ENCODE measurements at regions not wholly inside any gene's neighbourhood (a gene's known extent, or its start where the extent isn't known, plus 50 kb on each side); places are given as distances from the start of the nearest gene placed in this dataset.

- no peak for DNase-seq (ENCODE audit: low spot score)
- intact Hi-C loops (cut with DNase I) = no loop called here
Measured at GRCh38 chr2:2805263-2805662, 474.2 kb upstream of the MYT1L start.

GRCh38 chr2:2804528-2804927 is 473.5 kb upstream of the MYT1L start:
- intact Hi-C loops (cut with DNase I) = no loop called here
- DNase-seq (ENCODE audit: low spot score) = no peak

GRCh38 chr2:2801458-2801857 is 470.4 kb upstream of the MYT1L start:
- no peak for DNase-seq (ENCODE audit: low spot score)
- intact Hi-C loops (cut with DNase I) = no loop called here

GRCh38 chr2:2800697-2801096 is 469.6 kb upstream of the MYT1L start:
- no peak for DNase-seq (ENCODE audit: low spot score)
- intact Hi-C loops (cut with DNase I) = no loop called here

- DNase-seq (ENCODE audit: low spot score) = no peak
- intact Hi-C loops (cut with DNase I) = no loop called here
Measured at GRCh38 chr2:2800001-2800400, 468.9 kb upstream of the MYT1L start.

GRCh38 chr2:2799151-2799697 is 468.1 kb upstream of the MYT1L start:
- intact Hi-C loops (cut with DNase I) = no loop called here
- no peak for DNase-seq (ENCODE audit: low spot score)

GRCh38 chr2:2798337-2798736 is 467.3 kb upstream of the MYT1L start:
- no peak for DNase-seq (ENCODE audit: low spot score)
- intact Hi-C loops (cut with DNase I) = no loop called here

GRCh38 chr2:2797797-2798196 is 466.7 kb upstream of the MYT1L start:
- intact Hi-C loops (cut with DNase I) = no loop called here
- DNase-seq (ENCODE audit: low spot score) = no peak

- intact Hi-C loops (cut with DNase I) = no loop called here
- DNase-seq (ENCODE audit: low spot score) = no peak
Measured at GRCh38 chr2:2796207-2796606, 465.1 kb upstream of the MYT1L start.

GRCh38 chr2:2795438-2796091 is 464.5 kb upstream of the MYT1L start:
- no peak for DNase-seq (ENCODE audit: low spot score)
- intact Hi-C loops (cut with DNase I) = no loop called here

- peak; percentile 68 for DNase-seq (ENCODE audit: low spot score)
- intact Hi-C loops (cut with DNase I) = no loop called here
Measured at GRCh38 chr2:2793925-2794560, 463.0 kb upstream of the MYT1L start.

- intact Hi-C loops (cut with DNase I) = no loop called here
- DNase-seq (ENCODE audit: low spot score) = no peak
Measured at GRCh38 chr2:2793514-2793913, 462.4 kb upstream of the MYT1L start.

GRCh38 chr2:2791606-2792005 is 460.5 kb upstream of the MYT1L start:
- intact Hi-C loops (cut with DNase I) = no loop called here
- DNase-seq (ENCODE audit: low spot score) = no peak

GRCh38 chr2:2791031-2791430 is 460.0 kb upstream of the MYT1L start:
- DNase-seq (ENCODE audit: low spot score) = no peak
- intact Hi-C loops (cut with DNase I) = no loop called here

GRCh38 chr2:2788076-2788475 is 457.0 kb upstream of the MYT1L start:
- intact Hi-C loops (cut with DNase I) = no loop called here
- no peak for DNase-seq (ENCODE audit: low spot score)

GRCh38 chr2:2787301-2787907 is 456.3 kb upstream of the MYT1L start:
- intact Hi-C loops (cut with DNase I) = no loop called here
- DNase-seq (ENCODE audit: low spot score) = no peak

- intact Hi-C loops (cut with DNase I) = no loop called here
Measured at GRCh38 chr2:2782007-2782406, 450.9 kb upstream of the MYT1L start.

GRCh38 chr2:2779727-2780126 is 448.7 kb upstream of the MYT1L start:
- DNase-seq (ENCODE audit: low spot score) = no peak
- intact Hi-C loops (cut with DNase I) = no loop called here

More at GRCh38 chr2:2782007-2782406, 450.9 kb upstream of the MYT1L start:
- DNase-seq (ENCODE audit: low spot score) = no peak

GRCh38 chr2:2777876-2778275 is 446.8 kb upstream of the MYT1L start:
- peak; percentile 60 for DNase-seq (ENCODE audit: low spot score)
- intact Hi-C loops (cut with DNase I) = no loop called here

GRCh38 chr2:2777213-2777612 is 446.1 kb upstream of the MYT1L start:
- peak; percentile 55 for DNase-seq (ENCODE audit: low spot score)
- intact Hi-C loops (cut with DNase I) = no loop called here

- intact Hi-C loops (cut with DNase I) = no loop called here
- DNase-seq (ENCODE audit: low spot score) = peak; percentile 22
Measured at GRCh38 chr2:2775018-2775417, 443.9 kb upstream of the MYT1L start.
